Sigmoid colon (tissue), 6 donors: ENCODE measurements at regions not wholly inside any gene's neighbourhood (a gene's known extent, or its start where the extent isn't known, plus 50 kb on each side); places are given as distances from the start of the nearest gene placed in this dataset.

ENCODE experiments used
- DNase-seq: peaks from one replicate; pipeline ENCODE4 v3.0.0-alpha.2; 2019
- H3K27ac ChIP-seq, 4 donors: fragments of 200-600 bp; sonication (generic); one replicate each; pipeline ENCODE4 v1.5.1; 2016 to 2019; ENCODE audit warnings: mild to moderate bottlenecking in 1 of 4
- H3K27me3 ChIP-seq, 3 donors: fragments of 200-600 bp; sonication (generic); one replicate each; pipeline ENCODE4 v1.5.1; 2019; ENCODE audit warnings: mild to moderate bottlenecking in 1 of 3
- H3K36me3 ChIP-seq, 4 donors: fragments of 200-600 bp; sonication (generic); one replicate each; pipeline ENCODE4 v1.5.1; 2016 to 2019
- H3K4me1 ChIP-seq, 4 donors: fragments of 200-600 bp; sonication (generic); one replicate each; pipeline ENCODE4 v1.5.1; 2017 to 2019
- H3K4me3 ChIP-seq, 4 donors: fragments of 200-600 bp; sonication (generic); one replicate each; pipeline ENCODE4 v1.5.1; 2017 to 2019; ENCODE audit warnings: mild to moderate bottlenecking in 2 of 4, moderate library complexity in 1 of 4
- H3K9me3 ChIP-seq, 4 donors: fragments of 200-600 bp in 3 of 4; sonication (generic) in 3 of 4; one replicate each; pipeline versions ENCODE4 v1.5.1 to v1.6.1; 2013 to 2019
- CTCF ChIP-seq, 4 experiments: fragments of 450-650 bp in 3 of 4; fragments of 200-600 bp in 1 of 4; IDR thresholded peaks; one replicate each; pipeline ENCODE4 v1.5.1; 2016 to 2019; ENCODE audit warnings: antibody characterized with exemption in 4 of 4, mild to moderate bottlenecking in 3 of 4, moderate library complexity in 2 of 4
- EP300 ChIP-seq, 4 donors: sonication (generic); formaldehyde crosslinking; IDR thresholded peaks; one replicate each; pipeline ENCODE4 v1.6.1; 2017; ENCODE audit warnings: antibody characterized with exemption in 4 of 4
- POLR2A ChIP-seq, 2 donors: fragments of 450-650 bp; IDR thresholded peaks; one replicate each; pipeline ENCODE4 v1.6.1; 2016; ENCODE audit warnings: antibody characterized with exemption in 2 of 2, mild to moderate bottlenecking in 2 of 2, moderate library complexity in 2 of 2
- POLR2AphosphoS5 ChIP-seq, 4 donors: sonication (generic); formaldehyde crosslinking; IDR thresholded peaks; one replicate each; pipeline ENCODE4 v1.6.1; 2017; ENCODE audit warnings: antibody characterized with exemption in 4 of 4
- WGBS, 2 donors: extraction: QIAGEN DNeasy Blood & Tissue Kit; methylation state at CpG; one replicate each; pipeline ENCODE4 v1.1.7; 2013; 5-methylcytosine and 5-hydroxymethylcytosine counted together
- intact Hi-C: fragments of 100-400 bp; cut with DNase I; formaldehyde crosslinking; loops from one replicate; pipeline ENCODE4 v1.15.1; 2023
- donor health status: healthy with polysubstance abuse.
- donor health status: healthy.

- H3K4me1 ChIP-seq: no peaks in the 10 kb centered on the region
- no peak overlapping the region for H3K27ac ChIP-seq
- no peak for DNase-seq
- H3K36me3 ChIP-seq: no peaks in the 10 kb centered on the region
- TF ChIP-seq POLR2A (IDR thresholded peaks at IDR 0.05): no peak
- TF ChIP-seq POLR2AphosphoS5 (IDR thresholded peaks at IDR 0.05): no peak
- TF ChIP-seq CTCF (IDR thresholded peaks at IDR 0.05): no peak
- no peak for TF ChIP-seq EP300 (IDR thresholded peaks at IDR 0.05)
- no peak overlapping the region for H3K4me3 ChIP-seq
- intact Hi-C loops: no loop called here
- no peaks in the 10 kb centered on the region for H3K27me3 ChIP-seq
- 39 to 76% methylated on average over 1 of the region's 1 CpG for WGBS, 2 donors
- H3K9me3 ChIP-seq: no peaks in the 10 kb centered on the region
These were observed 211.5 kb upstream of the RPS23 start for GRCh38 chr5:82489683-82490082.

- no peak for DNase-seq
- Histone ChIP-seq H3K9me3 (no peaks in the 10 kb centered on the region), H3K27ac (no peak overlapping the region), H3K36me3 (no peaks in the 10 kb centered on the region), H3K27me3 (no peaks in the 10 kb centered on the region), H3K4me3 (no peak overlapping the region), H3K4me1 (no peaks in the 10 kb centered on the region)
- 76 to 90% methylated on average over 3 of the region's 3 CpGs for WGBS, 2 donors
- no peak for TF ChIP-seq CTCF (IDR thresholded peaks at IDR 0.05)
- TF ChIP-seq POLR2AphosphoS5 (IDR thresholded peaks at IDR 0.05): no peak
- no peak for TF ChIP-seq EP300 (IDR thresholded peaks at IDR 0.05)
- no peak for TF ChIP-seq POLR2A (IDR thresholded peaks at IDR 0.05)
- intact Hi-C loops: no loop called here
These were observed 209.0 kb upstream of the RPS23 start for GRCh38 chr5:82487131-82487530.

GRCh38 chr5:82480331-82480730 lies 202.2 kb upstream of the RPS23 start:
- Histone ChIP-seq H3K9me3 (no peaks in the 10 kb centered on the region), H3K27me3 (no peaks in the 10 kb centered on the region), H3K36me3 (no peaks in the 10 kb centered on the region), H3K27ac (no peak overlapping the region), H3K4me3 (no peak overlapping the region), H3K4me1 (no peaks in the 10 kb centered on the region)
- 84 to 87% methylated on average over 4 of the region's 4 CpGs for WGBS, 2 donors
- intact Hi-C loops: no loop called here
- no peak for TF ChIP-seq CTCF (IDR thresholded peaks at IDR 0.05)
- TF ChIP-seq POLR2AphosphoS5 (IDR thresholded peaks at IDR 0.05): no peak
- TF ChIP-seq EP300 (IDR thresholded peaks at IDR 0.05): no peak
- TF ChIP-seq POLR2A (IDR thresholded peaks at IDR 0.05): no peak
- no peak for DNase-seq

- Histone ChIP-seq H3K36me3 (no peaks in the 10 kb centered on the region), H3K27ac (no peak overlapping the region), H3K9me3 (no peaks in the 10 kb centered on the region), H3K4me1 (no peaks in the 10 kb centered on the region), H3K4me3 (no peak overlapping the region), H3K27me3 (no peaks in the 10 kb centered on the region)
- TF ChIP-seq POLR2A (IDR thresholded peaks at IDR 0.05) (no peak), EP300 (IDR thresholded peaks at IDR 0.05) (no peak), POLR2AphosphoS5 (IDR thresholded peaks at IDR 0.05) (no peak), CTCF (IDR thresholded peaks at IDR 0.05) (no peak)
- intact Hi-C loops: no loop called here
- no peak for DNase-seq
- WGBS, 2 donors: 78 to 86% methylated on average over 1 of the region's 1 CpG
These were observed 198.0 kb upstream of the RPS23 start for GRCh38 chr5:82476155-82476554.

GRCh38 chr5:82473262-82473661 lies 195.1 kb upstream of the RPS23 start:
- intact Hi-C loops: no loop called here
- H3K4me3 ChIP-seq: no peak overlapping the region
- no peak overlapping the region for H3K27ac ChIP-seq
- no peaks in the 10 kb centered on the region for H3K4me1 ChIP-seq
- no peak for DNase-seq
- no peaks in the 10 kb centered on the region for H3K9me3 ChIP-seq
- no peak for TF ChIP-seq CTCF (IDR thresholded peaks at IDR 0.05)
- no peak for TF ChIP-seq POLR2AphosphoS5 (IDR thresholded peaks at IDR 0.05)
- TF ChIP-seq POLR2A (IDR thresholded peaks at IDR 0.05): no peak
- no peak for TF ChIP-seq EP300 (IDR thresholded peaks at IDR 0.05)
- no peaks in the 10 kb centered on the region for H3K36me3 ChIP-seq
- no peaks in the 10 kb centered on the region for H3K27me3 ChIP-seq
